ENCODE measurements at regions not wholly inside any gene's neighbourhood (a gene's known extent, or its start where the extent isn't known, plus 50 kb on each side); places are given as distances from the start of the nearest gene placed in this dataset.
"Not testable (repeated sequence)": the region's sequence is repeated elsewhere in the genome, so short reads cannot be mapped to it uniquely, and the experiment has no call there.

- DNase-seq = no peak
Measured at GRCh38 chr5:114949756-114950155, 220.0 kb downstream of the TRIM36 start.

GRCh38 chr5:114948986-114949621, 220.6 kb downstream of the TRIM36 start:
- DNase-seq = no peak

DNA sequence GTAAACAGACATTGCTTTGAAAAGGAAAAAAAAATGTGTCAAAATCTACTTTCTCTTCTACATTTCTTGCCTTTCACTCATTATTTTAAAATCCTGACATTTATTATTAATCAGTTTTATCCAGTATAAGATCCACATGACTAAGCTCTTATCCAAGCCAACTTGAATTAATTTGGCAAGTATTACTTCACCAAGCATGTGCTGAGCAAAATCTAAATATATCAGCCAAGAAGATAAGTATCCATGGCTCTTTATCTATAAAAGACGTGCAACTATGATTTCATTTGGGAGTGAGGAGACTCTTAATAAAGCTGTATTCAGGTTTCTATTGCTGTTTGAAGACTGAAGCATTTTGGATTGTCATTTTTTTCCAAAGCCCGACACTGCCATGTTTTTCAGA, 221.3 kb downstream of the TRIM36 start:
- no peak for DNase-seq

DNA sequence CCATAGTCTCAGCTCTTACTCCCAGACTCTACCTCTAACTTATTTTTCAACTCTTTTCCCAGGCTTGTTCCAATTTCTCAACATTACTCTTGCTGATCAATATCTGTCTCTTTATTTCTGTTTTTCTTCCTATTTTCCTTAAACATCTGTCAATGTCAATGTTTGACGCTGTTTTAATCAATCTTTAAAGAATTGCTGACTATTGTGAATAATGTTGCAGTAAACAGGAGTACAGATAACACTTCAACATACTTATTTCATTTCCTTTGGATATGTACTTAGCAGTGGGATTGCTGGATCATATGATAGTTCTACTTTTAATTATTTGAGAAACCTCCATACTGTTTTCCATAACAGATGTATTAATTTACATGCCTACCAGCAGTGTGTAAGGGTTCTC, 229.0 kb downstream of the TRIM36 start:
- DNase-seq = no peak

GRCh38 chr5:114935490-114935889, 234.2 kb downstream of the TRIM36 start:
- no peak for DNase-seq

GRCh38 chr5:114928644-114929462, 240.9 kb downstream of the TRIM36 start:
- DNase-seq = no peak

DNA sequence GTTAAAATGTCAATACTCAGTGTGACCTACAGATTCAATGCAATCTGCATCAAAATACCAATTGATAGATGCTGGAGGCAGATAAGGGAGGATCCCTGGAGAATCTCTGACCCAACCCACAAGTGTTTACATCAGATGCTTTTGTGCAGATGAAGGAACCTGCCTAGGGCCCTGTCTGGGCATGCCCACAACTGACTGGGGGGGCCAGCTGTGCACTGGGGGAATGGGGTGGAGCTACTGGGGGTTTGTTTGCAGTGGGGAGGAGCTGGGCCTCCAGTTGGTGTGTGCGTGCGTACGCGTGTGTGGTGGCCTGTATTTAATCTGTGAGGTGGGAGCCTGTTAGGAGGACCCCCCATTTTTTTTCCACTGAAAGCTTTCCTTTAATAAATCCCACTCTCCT, 244.9 kb downstream of the TRIM36 start:
- no peak for DNase-seq

DNA sequence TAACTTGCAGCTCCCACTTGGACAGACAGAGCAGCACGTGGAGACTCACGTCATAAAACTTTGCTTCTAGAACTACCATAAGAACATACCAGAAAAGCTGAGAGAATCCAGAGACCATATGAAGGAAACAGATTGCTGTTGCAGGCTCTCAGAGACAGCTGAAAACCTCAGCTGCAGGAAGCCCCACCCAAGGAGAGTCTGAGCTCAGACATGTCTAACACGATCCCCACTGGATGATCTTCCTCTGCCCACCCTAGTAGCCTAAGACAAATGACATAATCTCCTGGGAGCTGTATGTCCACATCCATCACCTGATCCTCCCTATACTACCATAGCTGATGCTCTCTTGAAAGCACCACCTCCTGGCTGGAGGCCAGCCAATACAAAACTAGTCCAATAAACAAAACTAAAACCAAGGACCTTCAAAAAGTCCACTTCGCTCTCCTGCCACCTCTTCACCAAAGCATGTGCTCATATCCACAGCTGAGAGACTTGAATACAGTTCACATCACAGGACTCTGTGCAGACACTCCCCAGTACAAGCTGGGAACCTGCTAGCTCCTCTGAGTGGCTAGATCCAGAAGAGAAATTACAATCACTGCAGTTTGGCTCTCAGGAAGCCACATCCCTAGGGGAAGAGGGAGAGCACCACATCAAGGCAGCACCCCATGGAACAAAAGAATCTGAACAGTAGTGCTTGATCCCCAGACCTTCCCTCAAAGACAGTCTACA, 257.4 kb downstream of the TRIM36 start:
- no peak for DNase-seq

GRCh38 chr5:114910727-114911126, 259.0 kb downstream of the TRIM36 start:
- DNase-seq = no peak

GRCh38 chr5:114909424-114909823, 260.3 kb downstream of the TRIM36 start:
- no peak for DNase-seq

DNA sequence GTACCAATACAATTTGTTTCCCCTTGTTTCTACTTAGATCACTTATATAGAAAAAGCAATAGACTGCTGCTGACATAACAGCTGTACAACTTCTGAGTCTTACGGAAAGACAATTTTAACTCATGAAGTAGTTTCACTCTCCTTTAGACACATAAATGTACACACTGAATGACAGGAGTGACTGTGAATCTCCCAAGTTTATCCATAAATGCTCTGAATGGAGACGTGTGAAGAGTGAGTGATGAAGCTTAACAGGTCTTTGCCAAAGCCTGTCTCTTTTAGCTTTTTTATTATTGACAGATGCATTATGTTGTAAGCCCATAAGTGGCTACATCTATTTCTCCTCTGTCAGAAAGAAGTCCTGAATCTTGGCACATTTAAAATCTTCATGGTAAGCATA, 265.9 kb downstream of the TRIM36 start:
- DNase-seq = no peak

- no peak for DNase-seq
Measured at GRCh38 chr5:114898602-114899001, 271.1 kb downstream of the TRIM36 start.

GRCh38 chr5:114883675-114884074, 286.0 kb downstream of the TRIM36 start:
- DNase-seq = no peak

- DNase-seq = no peak
Measured at GRCh38 chr5:114859438-114859735, 310.3 kb downstream of the TRIM36 start.

- no peak for DNase-seq
Measured at GRCh38 chr5:114858665-114859437, 310.9 kb downstream of the TRIM36 start.

GRCh38 chr5:114857941-114858551, 311.7 kb downstream of the TRIM36 start:
- DNase-seq = no peak

GRCh38 chr5:114844711-114845110, 325.0 kb downstream of the TRIM36 start:
- not testable (repeated sequence) for DNase-seq

DNA sequence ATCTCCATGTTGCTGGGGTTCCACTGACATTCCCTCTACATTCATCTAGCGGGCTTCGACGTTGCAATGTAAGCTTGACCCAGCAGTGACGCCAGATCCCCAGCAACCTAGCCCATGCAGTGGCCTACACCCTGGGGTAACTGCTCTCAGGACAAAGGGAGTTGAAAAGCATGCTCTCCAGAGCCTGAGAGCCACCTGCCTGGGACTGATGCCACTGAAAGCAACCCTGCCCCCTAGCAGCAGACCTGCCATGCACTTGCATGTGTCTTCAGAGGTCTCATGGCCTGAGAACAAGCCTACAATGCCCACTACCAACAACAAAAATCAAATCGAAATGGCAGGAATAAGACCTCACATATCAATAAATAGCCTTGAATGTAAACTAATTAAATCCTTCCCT, 330.3 kb downstream of the TRIM36 start:
- DNase-seq = no peak

GRCh38 chr5:114838937-114839336, 330.8 kb downstream of the TRIM36 start:
- DNase-seq = no peak

GRCh38 chr5:114830114-114830513, 339.6 kb downstream of the TRIM36 start:
- DNase-seq = no peak

GRCh38 chr5:114822863-114823262, 346.8 kb downstream of the TRIM36 start:
- DNase-seq = no peak

GRCh38 chr5:114822436-114822835, 347.3 kb downstream of the TRIM36 start:
- DNase-seq = no peak

DNA sequence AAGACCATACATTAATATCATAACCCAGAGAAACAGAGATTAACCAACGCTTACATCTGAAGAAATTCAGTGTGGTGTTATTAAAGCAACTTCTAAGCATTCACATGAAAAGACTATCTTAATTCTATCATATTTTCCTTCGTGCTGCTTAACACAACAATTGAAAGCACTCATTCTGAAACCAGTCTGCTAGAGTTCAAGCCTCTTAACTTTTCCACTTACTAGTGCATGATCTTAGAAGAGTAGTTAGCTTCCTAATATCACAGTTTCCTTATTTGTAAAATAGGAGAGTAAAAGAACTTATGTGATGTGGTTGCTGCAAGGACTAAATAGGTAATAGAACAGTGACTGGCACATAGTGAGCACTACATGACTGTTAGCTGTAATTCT, 379.3 kb downstream of the TRIM36 start:
- no peak for DNase-seq
